H9 (cell line): ENCODE measurements at regions not wholly inside any gene's neighbourhood (a gene's known extent, or its start where the extent isn't known, plus 50 kb on each side); places are given as distances from the start of the nearest gene placed in this dataset.
A peak's percentile ranks its signal among the peaks of the same experiment; 100 is the strongest.

Experiments
- DNase-seq: peaks from one replicate; pipeline ENCODE4 v3.0.0-alpha.2; 2017
- H2AFZ ChIP-seq: one replicate; pipeline ENCODE4 v1.6.1; 2013; ENCODE audit warnings: mild to moderate bottlenecking, low read length, control low read depth, moderate library complexity
- H2AK5ac ChIP-seq: 2 replicates; pipeline ENCODE4 v1.6.1; 2013; ENCODE audit warnings: low read length, control low read depth, mixed read lengths; ENCODE audit not compliant: insufficient read length
- H2BK120ac ChIP-seq: one replicate; pipeline ENCODE4 v1.6.1; 2013; ENCODE audit warnings: low read depth, mild to moderate bottlenecking, low read length, control low read depth, inconsistent platforms; ENCODE audit not compliant: poor library complexity, severe bottlenecking
- H2BK12ac ChIP-seq: 2 replicates; pipeline ENCODE4 v1.6.1; 2013; ENCODE audit warnings: low read length, control low read depth, mixed read lengths, low read depth; ENCODE audit not compliant: insufficient read length
- H2BK15ac ChIP-seq: 2 replicates; pipeline ENCODE4 v1.6.1; 2013; ENCODE audit warnings: low read depth, low read length, control low read depth
- H2BK20ac ChIP-seq: one replicate; pipeline ENCODE4 v1.6.1; 2013; ENCODE audit warnings: low read depth, mild to moderate bottlenecking, low read length, control low read depth, inconsistent platforms; ENCODE audit not compliant: poor library complexity, severe bottlenecking
- H2BK5ac ChIP-seq: 2 replicates; pipeline ENCODE4 v1.6.1; 2013; ENCODE audit warnings: low read length, control low read depth, mixed read lengths; ENCODE audit not compliant: insufficient read length
- H3K14ac ChIP-seq: 2 replicates; pipeline ENCODE4 v1.6.1; 2013; ENCODE audit warnings: low read length, control low read depth; ENCODE audit not compliant: insufficient read depth
- H3K18ac ChIP-seq: 2 replicates; pipeline ENCODE4 v1.6.1; 2013; ENCODE audit warnings: low read depth, mild to moderate bottlenecking, mixed read lengths, low read length, control low read depth; ENCODE audit not compliant: insufficient read length
- H3K23ac ChIP-seq: 2 replicates; pipeline ENCODE4 v1.6.1; 2013; ENCODE audit warnings: low read length, control low read depth, mixed read lengths, low read depth; ENCODE audit not compliant: insufficient read length
- H3K23me2 ChIP-seq: 2 replicates; pipeline ENCODE4 v1.6.1; 2013; ENCODE audit warnings: low read depth, mild to moderate bottlenecking, mixed read lengths, low read length, control low read depth; ENCODE audit not compliant: insufficient read length, poor library complexity, severe bottlenecking
- H3K27ac ChIP-seq: 2 replicates; pipeline ENCODE4 v1.5.1; 2013; ENCODE audit warnings: low read length, control low read depth, mixed read lengths, low read depth; ENCODE audit not compliant: insufficient read length
- H3K27me3 ChIP-seq: 2 replicates; pipeline ENCODE4 v1.6.1; 2013; ENCODE audit warnings: low read length, control low read depth, inconsistent platforms; ENCODE audit not compliant: insufficient read depth
- H3K4ac ChIP-seq: 2 replicates; pipeline ENCODE4 v1.6.1; 2013; ENCODE audit warnings: low read depth, mild to moderate bottlenecking, control low read depth, inconsistent platforms, low read length, moderate library complexity
- H3K4me1 ChIP-seq: 2 replicates; pipeline ENCODE4 v1.6.1; 2013; ENCODE audit warnings: low read length, control low read depth, inconsistent platforms; ENCODE audit not compliant: insufficient read depth
- H3K4me2 ChIP-seq: 2 replicates; pipeline ENCODE4 v1.6.1; 2013; ENCODE audit warnings: low read length, control low read depth, mixed read lengths; ENCODE audit not compliant: insufficient read length, insufficient read depth
- H3K56ac ChIP-seq: 2 replicates; pipeline ENCODE4 v1.6.1; 2013; ENCODE audit warnings: low read depth, mild to moderate bottlenecking, mixed read lengths, low read length, control low read depth; ENCODE audit not compliant: insufficient read length
- H3K79me1 ChIP-seq: 2 replicates; pipeline ENCODE4 v1.6.1; 2013; ENCODE audit warnings: low read depth, mild to moderate bottlenecking, moderate library complexity, low read length, control low read depth, inconsistent platforms; ENCODE audit not compliant: insufficient read depth, poor library complexity, severe bottlenecking
- H3K79me2 ChIP-seq: 2 replicates; pipeline ENCODE4 v1.6.1; 2013; ENCODE audit warnings: low read length, control low read depth, inconsistent platforms; ENCODE audit not compliant: insufficient read depth
- H3K9ac ChIP-seq: 2 replicates; pipeline ENCODE4 v1.6.1; 2013; ENCODE audit warnings: low read length, control low read depth, mixed read lengths; ENCODE audit not compliant: insufficient read length; ENCODE audit errors: extremely low read depth
- H3K9me3 ChIP-seq: one replicate; pipeline ENCODE4 v1.6.1; 2013; ENCODE audit warnings: low read depth, low read length, inconsistent platforms; ENCODE audit not compliant: control insufficient read depth
- H3T11ph ChIP-seq: one replicate; pipeline ENCODE4 v1.6.1; 2013; ENCODE audit warnings: mild to moderate bottlenecking, low read length, control low read depth, inconsistent platforms
- H4K20me1 ChIP-seq: one replicate; pipeline ENCODE4 v1.6.1; 2013; ENCODE audit not compliant: control insufficient read depth, insufficient read length, insufficient read depth
- H4K5ac ChIP-seq: 2 replicates; pipeline ENCODE4 v1.6.1; 2013; ENCODE audit warnings: low read depth, mild to moderate bottlenecking, mixed read lengths, low read length, control low read depth; ENCODE audit not compliant: insufficient read length
- H4K8ac ChIP-seq: replicated peaks from 2 replicates; pipeline ENCODE4 v1.6.1; 2013; ENCODE audit warnings: low read length, control low read depth, mixed read lengths, low read depth; ENCODE audit not compliant: insufficient read length
- H4K91ac ChIP-seq: 2 replicates; pipeline ENCODE4 v1.6.1; 2013; ENCODE audit warnings: low read depth, mild to moderate bottlenecking, moderate library complexity, mixed read lengths, low read length, control low read depth; ENCODE audit not compliant: insufficient read length
- H3K27ac Mint-ChIP-seq, 3 experiments: 2 replicates in 2 of 3; 3 replicates in 1 of 3; pipeline ENCODE4 v1.8.0; 2020 to 2021; ENCODE audit warnings: mixed read lengths in 3 of 3, mild to moderate bottlenecking in 1 of 3, moderate library complexity in 1 of 3
- H3K27me3 Mint-ChIP-seq: 2 replicates; pipeline ENCODE4 v1.8.0; 2021; ENCODE audit warnings: low read depth, mild to moderate bottlenecking, moderate library complexity, mixed read lengths
- H3K36me3 Mint-ChIP-seq, 3 experiments: 2 replicates in 2 of 3; 3 replicates in 1 of 3; pipeline ENCODE4 v1.8.0; 2020 to 2021; ENCODE audit warnings: low read depth in 3 of 3, mixed read lengths in 3 of 3; ENCODE audit not compliant: insufficient read depth in 1 of 3
- H3K4me1 Mint-ChIP-seq, 2 experiments: 2 replicates each; pipeline ENCODE4 v1.8.0; 2020; ENCODE audit warnings: mixed read lengths in 2 of 2
- H3K4me3 Mint-ChIP-seq, 2 experiments: 2 replicates in 1 of 2; 3 replicates in 1 of 2; pipeline ENCODE4 v1.8.0; 2020 to 2021; ENCODE audit warnings: mild to moderate bottlenecking in 2 of 2, mixed read lengths in 2 of 2, moderate library complexity in 1 of 2
- H3K9me3 Mint-ChIP-seq, 2 experiments: 2 replicates in 1 of 2; 3 replicates in 1 of 2; pipeline ENCODE4 v1.8.0; 2020; ENCODE audit warnings: mild to moderate bottlenecking in 2 of 2, mixed read lengths in 2 of 2, moderate library complexity in 1 of 2
- CTCF ChIP-seq: fragments of 200-600 bp; sonication (generic); conservative IDR thresholded peaks from 3 replicates; pipeline ENCODE4 v1.8.0; 2021; ENCODE audit warnings: antibody characterized with exemption, mild to moderate bottlenecking
- WGBS: extraction: QIAGEN DNeasy Blood & Tissue Kit; methylation state at CpG from one replicate; pipeline ENCODE4 v1.1.7; 2013; ENCODE audit warnings: missing lambda C conversion rate, low lambda C conversion rate, mixed read lengths; ENCODE audit not compliant: insufficient read length; ENCODE audit errors: extremely low coverage; 5-methylcytosine and 5-hydroxymethylcytosine counted together

GRCh38 chr3:168581771-168582225 lies 486.1 kb upstream of the GOLIM4 start:
- H3K4ac ChIP-seq, result no peak overlapping the region
- Mint-ChIP-seq H3K4me1 (peaks cover 34 to 35% of the 10 kb centered on the region in 2 experiments), H3K9me3 (no peaks in the 10 kb centered on the region), H3K27me3 (no peaks in the 10 kb centered on the region), H3K36me3 (no peaks in the 10 kb centered on the region; a peak in 1 of 7 replicates), H3K4me3 (no peak overlapping the region), H3K27ac (peak overlapping the region; percentile 2 to 70 (median 5); a peak in 5 of 7 replicates)
- peak; percentile 28 for DNase-seq
- H4K91ac ChIP-seq, result no peak overlapping the region
- H3K4me1 ChIP-seq, result peaks cover 4% of the 10 kb centered on the region; the same call in 1 of the 2 replicates
- no peak overlapping the region for H4K5ac ChIP-seq
- no peaks in the 10 kb centered on the region for H3K79me1 ChIP-seq
- H3K23me2 ChIP-seq, result no peaks in the 10 kb centered on the region
- H3K14ac ChIP-seq, result no peak overlapping the region
- H3K27ac ChIP-seq, result peak overlapping the region; percentile 68
- WGBS, result no CpG with 5 or more reads among the region's 2 CpGs
- no peak overlapping the region for H4K8ac ChIP-seq
- no peak overlapping the region for H2AFZ ChIP-seq
- H2BK5ac ChIP-seq, result no peak overlapping the region
- no peak overlapping the region for H3K56ac ChIP-seq
- no peak overlapping the region for H3K23ac ChIP-seq
- TF ChIP-seq CTCF, result no peak
- no peaks in the 10 kb centered on the region; the same call in 1 of the 2 replicates for H3K27me3 ChIP-seq
- no peak overlapping the region for H2BK120ac ChIP-seq
- H2AK5ac ChIP-seq, result no peak overlapping the region
- no peak overlapping the region for H2BK15ac ChIP-seq
- H3K9ac ChIP-seq, result no peak overlapping the region
- H3K4me2 ChIP-seq, result no peak overlapping the region
- H3K9me3 ChIP-seq, result no peaks in the 10 kb centered on the region
- no peak overlapping the region for H3T11ph ChIP-seq
- no peaks in the 10 kb centered on the region for H3K79me2 ChIP-seq
- H3K18ac ChIP-seq, result no peak overlapping the region
- H2BK20ac ChIP-seq, result no peak overlapping the region
- H2BK12ac ChIP-seq, result no peak overlapping the region
- no peaks in the 10 kb centered on the region for H4K20me1 ChIP-seq
